ENCODE measurements at regions not wholly inside any gene's neighbourhood (a gene's known extent, or its start where the extent isn't known, plus 50 kb on each side); places are given as distances from the start of the nearest gene placed in this dataset.

GRCh38 chrX:93598076-93598475 lies 75.3 kb downstream of the NAP1L3 start (continued):
- TF ChIP-seq EP300 (IDR thresholded peaks at IDR 0.05; ENCODE audit: borderline replicate concordance in 1 of 2, control insufficient read depth in 1 of 2, low read depth in 2 of 2, low read length in 2 of 2) (no peak), SMC3 (IDR thresholded peaks at IDR 0.05; ENCODE audit: borderline replicate concordance, low read length) (no peak), CHD4 (IDR thresholded peaks at IDR 0.05) (no peak)

GRCh38 chrX:93594780-93595179 lies 78.6 kb downstream of the NAP1L3 start:
- SMC1A ChIA-PET (ENCODE audit: uncharacterized antibody, unreplicated experiment) = interaction anchor here (0.5 kb wide), 1 partner anchor 174 kb away, joined by 3 read pairs; no protein-coding TSS in a partner anchor
- 3% methylated on average over 2 of the region's 2 CpGs for WGBS (ENCODE audit: insufficient coverage, insufficient replicate concordance, low lambda C conversion rate, missing lambda C conversion rate)
- no peak overlapping the region for H2AFZ ChIP-seq (ENCODE audit: control insufficient read depth, low read depth, low read length)
- no peak for DNase-seq (ENCODE audit: low read depth, low spot score)
- POLR2A ChIA-PET = no interaction called here
- CTCF ChIA-PET = no interaction called here
- H3K27ac ChIP-seq (ENCODE audit: control insufficient read depth, insufficient read depth) = no peak overlapping the region
- H3K9ac ChIP-seq (ENCODE audit: control insufficient read depth, insufficient read depth, low read length) = no peak overlapping the region
- no peaks in the 10 kb centered on the region for H3K36me3 ChIP-seq (ENCODE audit: control insufficient read depth in 2 of 2, insufficient read depth in 2 of 2, low read length in 1 of 2)
- H3K27me3 ChIP-seq (replicated peaks in 1 of 2; ENCODE audit: control insufficient read depth in 2 of 2, insufficient read depth in 2 of 2, low read length in 1 of 2) = no peaks in the 10 kb centered on the region
- in situ Hi-C loops (cut with MboI) (no loop called here), intact Hi-C loops (cut with micrococcal nuclease; ENCODE audit: unreplicated experiment) (no loop called here)
- BruUV-seq (replicated peaks) = no TSS peak
- RAD21 ChIA-PET (ENCODE audit: unreplicated experiment) = no interaction called here
- H4K20me1 ChIP-seq (ENCODE audit: control insufficient read depth, insufficient read depth) = no peaks in the 10 kb centered on the region
- FAIRE-seq = no peak
- no peaks in the 10 kb centered on the region for H3K79me2 ChIP-seq (ENCODE audit: control insufficient read depth, insufficient read depth, low read length)
- H3K9me3 ChIP-seq (replicated peaks; ENCODE audit: control insufficient read depth, insufficient read depth, low read length) = no peaks in the 10 kb centered on the region
- no peak overlapping the region for H3K4me2 ChIP-seq (ENCODE audit: control insufficient read depth, insufficient read depth)
- H3K4me3 ChIP-seq = no peak overlapping the region
- no peaks in the 10 kb centered on the region for H3K4me1 ChIP-seq (ENCODE audit: control insufficient read depth, insufficient read depth, low read length)
- ATAC-seq = no peak
- TF ChIP-seq, protein P1, sequence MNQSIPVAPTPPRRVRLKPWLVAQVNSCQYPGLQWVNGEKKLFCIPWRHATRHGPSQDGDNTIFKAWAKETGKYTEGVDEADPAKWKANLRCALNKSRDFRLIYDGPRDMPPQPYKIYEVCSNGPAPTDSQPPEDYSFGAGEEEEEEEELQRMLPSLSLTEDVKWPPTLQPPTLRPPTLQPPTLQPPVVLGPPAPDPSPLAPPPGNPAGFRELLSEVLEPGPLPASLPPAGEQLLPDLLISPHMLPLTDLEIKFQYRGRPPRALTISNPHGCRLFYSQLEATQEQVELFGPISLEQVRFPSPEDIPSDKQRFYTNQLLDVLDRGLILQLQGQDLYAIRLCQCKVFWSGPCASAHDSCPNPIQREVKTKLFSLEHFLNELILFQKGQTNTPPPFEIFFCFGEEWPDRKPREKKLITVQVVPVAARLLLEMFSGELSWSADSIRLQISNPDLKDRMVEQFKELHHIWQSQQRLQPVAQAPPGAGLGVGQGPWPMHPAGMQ (IDR thresholded peaks at IDR 0.05; ENCODE audit: borderline replicate concordance) = no peak
- TF ChIP-seq E4F1 (IDR thresholded peaks at IDR 0.05; ENCODE audit: borderline replicate concordance, partially characterized antibody) = no peak
- no peak for TF ChIP-seq HDAC6 (IDR thresholded peaks at IDR 0.05; ENCODE audit: unreplicated experiment)
- no peak for TF ChIP-seq CREM (IDR thresholded peaks at IDR 0.05; ENCODE audit: low read depth)
- no peak for TF ChIP-seq ASH2L (IDR thresholded peaks at IDR 0.05; ENCODE audit: borderline replicate concordance, low read depth)
- TF ChIP-seq, protein P2, sequence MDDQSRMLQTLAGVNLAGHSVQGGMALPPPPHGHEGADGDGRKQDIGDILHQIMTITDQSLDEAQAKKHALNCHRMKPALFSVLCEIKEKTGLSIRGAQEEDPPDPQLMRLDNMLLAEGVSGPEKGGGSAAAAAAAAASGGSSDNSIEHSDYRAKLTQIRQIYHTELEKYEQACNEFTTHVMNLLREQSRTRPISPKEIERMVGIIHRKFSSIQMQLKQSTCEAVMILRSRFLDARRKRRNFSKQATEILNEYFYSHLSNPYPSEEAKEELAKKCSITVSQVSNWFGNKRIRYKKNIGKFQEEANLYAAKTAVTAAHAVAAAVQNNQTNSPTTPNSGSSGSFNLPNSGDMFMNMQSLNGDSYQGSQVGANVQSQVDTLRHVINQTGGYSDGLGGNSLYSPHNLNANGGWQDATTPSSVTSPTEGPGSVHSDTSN (IDR thresholded peaks at IDR 0.05; ENCODE audit: insufficient replicate concordance, low read depth, low read length) = no peak
- no peak for TF ChIP-seq ZNF24 (IDR thresholded peaks at IDR 0.05)
- TF ChIP-seq ZNF274 (IDR thresholded peaks at IDR 0.05; ENCODE audit: insufficient read depth, insufficient read length) = no peak
- no peak for TF ChIP-seq MEF2B (IDR thresholded peaks at IDR 0.05; ENCODE audit: partially characterized antibody, poor library complexity, severe bottlenecking)
- TF ChIP-seq, protein P3, sequence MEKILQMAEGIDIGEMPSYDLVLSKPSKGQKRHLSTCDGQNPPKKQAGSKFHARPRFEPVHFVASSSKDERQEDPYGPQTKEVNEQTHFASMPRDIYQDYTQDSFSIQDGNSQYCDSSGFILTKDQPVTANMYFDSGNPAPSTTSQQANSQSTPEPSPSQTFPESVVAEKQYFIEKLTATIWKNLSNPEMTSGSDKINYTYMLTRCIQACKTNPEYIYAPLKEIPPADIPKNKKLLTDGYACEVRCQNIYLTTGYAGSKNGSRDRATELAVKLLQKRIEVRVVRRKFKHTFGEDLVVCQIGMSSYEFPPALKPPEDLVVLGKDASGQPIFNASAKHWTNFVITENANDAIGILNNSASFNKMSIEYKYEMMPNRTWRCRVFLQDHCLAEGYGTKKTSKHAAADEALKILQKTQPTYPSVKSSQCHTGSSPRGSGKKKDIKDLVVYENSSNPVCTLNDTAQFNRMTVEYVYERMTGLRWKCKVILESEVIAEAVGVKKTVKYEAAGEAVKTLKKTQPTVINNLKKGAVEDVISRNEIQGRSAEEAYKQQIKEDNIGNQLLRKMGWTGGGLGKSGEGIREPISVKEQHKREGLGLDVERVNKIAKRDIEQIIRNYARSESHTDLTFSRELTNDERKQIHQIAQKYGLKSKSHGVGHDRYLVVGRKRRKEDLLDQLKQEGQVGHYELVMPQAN (conservative IDR thresholded peaks at IDR 0.05) = no peak
- TF ChIP-seq SREBF2 (IDR thresholded peaks at IDR 0.05; ENCODE audit: low read length) = no peak
- no peak for TF ChIP-seq KDM1A (IDR thresholded peaks at IDR 0.05; ENCODE audit: borderline replicate concordance)
- no peak for TF ChIP-seq BRCA1 (IDR thresholded peaks at IDR 0.05; ENCODE audit: low read depth, low read length)
- no peak for TF ChIP-seq LARP7 (IDR thresholded peaks at IDR 0.05)
- no peak for TF ChIP-seq IKZF2 (IDR thresholded peaks at IDR 0.05)
